CD14-positive monocyte (primary cell): ENCODE measurements at regions not wholly inside any gene's neighbourhood (a gene's known extent, or its start where the extent isn't known, plus 50 kb on each side); places are given as distances from the start of the nearest gene placed in this dataset.

Source experiments
- DNase-seq, 3 donors: peaks; one replicate each; pipeline ENCODE4 v3.0.0-alpha.2; 2011 to 2022
- H2AFZ ChIP-seq: 2 replicates; pipeline ENCODE4 v1.6.0; 2012; ENCODE audit warnings: mild to moderate bottlenecking, low read depth, low read length, inconsistent platforms; ENCODE audit not compliant: insufficient read depth, poor library complexity, severe bottlenecking
- H3K27ac ChIP-seq, 2 donors: 1 replicate in 1 of 2; 2 replicates in 1 of 2; pipeline ENCODE4 v1.5.1; 2012 to 2013; ENCODE audit warnings: low read length in 2 of 2, control low read depth in 1 of 2, inconsistent platforms in 1 of 2, low read depth in 1 of 2, mild to moderate bottlenecking in 1 of 2
- H3K27me3 ChIP-seq, 2 donors: one replicate each; pipeline versions ENCODE4 v1.6.0 to v1.6.1; 2011 to 2013; ENCODE audit warnings: low read length in 2 of 2; ENCODE audit not compliant: control insufficient read depth in 2 of 2, insufficient read depth in 2 of 2
- H3K36me3 ChIP-seq, 2 donors: replicated peaks in 1 of 2; 1 replicate in 1 of 2; 2 replicates in 1 of 2; pipeline versions ENCODE4 v1.5.1 to v1.6.1; 2012 to 2013; ENCODE audit warnings: low read length in 2 of 2, control low read depth in 1 of 2, inconsistent platforms in 1 of 2, mild to moderate bottlenecking in 1 of 2; ENCODE audit not compliant: insufficient read depth in 2 of 2, control insufficient read depth in 1 of 2
- H3K4me1 ChIP-seq, 2 donors: 1 replicate in 1 of 2; 2 replicates in 1 of 2; pipeline versions ENCODE4 v1.5.1 to v1.6.1; 2012 to 2013; ENCODE audit warnings: low read length in 2 of 2, control low read depth in 1 of 2, inconsistent platforms in 1 of 2, mild to moderate bottlenecking in 1 of 2, moderate library complexity in 1 of 2; ENCODE audit not compliant: insufficient read depth in 2 of 2, control insufficient read depth in 1 of 2
- H3K4me2 ChIP-seq: replicated peaks from 2 replicates; pipeline ENCODE3; 2012; ENCODE audit warnings: low read length, moderate library complexity, mild to moderate bottlenecking; ENCODE audit not compliant: poor library complexity, severe bottlenecking; ENCODE audit errors: extremely low read depth
- H3K4me3 ChIP-seq, 3 experiments: fragments of 200-600 bp in 1 of 3; sonication (generic) in 1 of 3; replicated peaks in 1 of 3; 1 replicate in 2 of 3; 2 replicates in 1 of 3; pipeline ENCODE4 v1.5.1; 2011 to 2013; ENCODE audit warnings: low read length in 3 of 3, mild to moderate bottlenecking in 3 of 3, control low read depth in 2 of 3, low read depth in 2 of 3, inconsistent platforms in 1 of 3, moderate library complexity in 1 of 3
- H3K79me2 ChIP-seq: 2 replicates; pipeline ENCODE4 v1.6.0; 2012; ENCODE audit warnings: mild to moderate bottlenecking, control low read depth, inconsistent platforms, low read length, moderate library complexity; ENCODE audit not compliant: insufficient read depth
- H3K9ac ChIP-seq: 2 replicates; pipeline ENCODE4 v1.6.0; 2017; ENCODE audit warnings: low read length, mild to moderate bottlenecking; ENCODE audit not compliant: insufficient read depth, poor library complexity, severe bottlenecking
- H3K9me3 ChIP-seq, 2 donors: replicated peaks in 1 of 2; 1 replicate in 1 of 2; 2 replicates in 1 of 2; pipeline versions ENCODE4 v1.5.1 to v1.6.1; 2012 to 2013; ENCODE audit warnings: low read length in 2 of 2, control low read depth in 1 of 2; ENCODE audit not compliant: control insufficient read depth in 1 of 2, insufficient read depth in 1 of 2
- H4K20me1 ChIP-seq: 2 replicates; pipeline ENCODE4 v1.6.0; 2012; ENCODE audit warnings: mild to moderate bottlenecking, low read length, control low read depth, moderate library complexity; ENCODE audit not compliant: insufficient read depth
- H3K27ac Mint-ChIP-seq, 7 donors: one replicate each; pipeline ENCODE4 v1.8.0; 2020; ENCODE audit warnings: mild to moderate bottlenecking in 7 of 7, mixed read lengths in 7 of 7, moderate library complexity in 6 of 7, inconsistent platforms in 2 of 7
- H3K27me3 Mint-ChIP-seq, 3 donors: one replicate each; pipeline ENCODE4 v1.8.0; 2021 to 2022; ENCODE audit warnings: low read depth in 3 of 3, mild to moderate bottlenecking in 3 of 3, mixed read lengths in 3 of 3, moderate library complexity in 3 of 3, inconsistent platforms in 1 of 3
- H3K36me3 Mint-ChIP-seq, 2 donors: one replicate each; pipeline ENCODE4 v1.8.0; 2020; ENCODE audit warnings: mixed read lengths in 2 of 2, inconsistent platforms in 1 of 2, mild to moderate bottlenecking in 1 of 2
- H3K4me1 Mint-ChIP-seq: one replicate; pipeline ENCODE4 v1.8.0; 2020; ENCODE audit warnings: mild to moderate bottlenecking, mixed read lengths
- H3K4me3 Mint-ChIP-seq, 2 donors: one replicate each; pipeline ENCODE4 v1.8.0; 2020; ENCODE audit warnings: mild to moderate bottlenecking in 2 of 2, mixed read lengths in 2 of 2, moderate library complexity in 1 of 2
- H3K9me3 Mint-ChIP-seq, 7 donors: one replicate each; pipeline ENCODE4 v1.8.0; 2020 to 2022; ENCODE audit warnings: mixed read lengths in 7 of 7, mild to moderate bottlenecking in 6 of 7, moderate library complexity in 6 of 7, inconsistent platforms in 2 of 7
- WGBS: methylation state at CpG from one replicate; pipeline ENCODE4 v1.1.5; 2013; ENCODE audit warnings: missing lambda C conversion rate; ENCODE audit not compliant: insufficient coverage; 5-methylcytosine and 5-hydroxymethylcytosine counted together
- intact Hi-C, 2 donors: fragments of 100-400 bp; cut with micrococcal nuclease; formaldehyde crosslinking; loops; one replicate each; pipeline versions ENCODE4 v1.15.0 to v1.15.1; 2023
- TF ChIP-seq, protein P1 (sequence below): fragments of 200-600 bp; IDR thresholded peaks from one replicate; pipeline ENCODE4 v1.8.0; 2022; ENCODE audit warnings: antibody characterized with exemption, mild to moderate bottlenecking

DNA sequence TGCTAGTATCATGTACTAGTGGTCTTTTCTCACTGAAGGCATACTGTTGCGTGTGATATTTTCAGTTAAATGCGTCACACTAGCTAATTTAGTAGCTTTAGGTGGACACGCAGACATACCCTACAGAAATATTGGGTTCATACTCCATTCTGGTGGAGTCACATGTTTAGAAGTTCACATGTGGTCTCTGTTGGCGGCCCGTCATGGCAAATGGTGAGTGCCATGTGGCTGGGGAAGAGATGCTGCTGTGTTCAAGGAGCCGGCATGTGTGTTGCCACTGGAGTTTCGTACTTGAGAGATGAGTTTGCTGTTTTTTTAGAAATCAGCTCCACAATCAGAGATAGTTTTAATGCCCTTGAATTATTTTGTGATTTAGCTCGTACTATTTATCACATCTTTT is 454.6 kb downstream of the PCNX1 start:
- intact Hi-C loops, result loop anchor here in 1 of 2 donors (5.0 kb wide), 1 partner anchor 35 kb away; no protein-coding TSS in a partner anchor
- no peaks in the 10 kb centered on the region for H4K20me1 ChIP-seq
- Mint-ChIP-seq H3K4me1 (peaks cover 69% of the 10 kb centered on the region), H3K4me3 (no peak overlapping the region), H3K9me3 (peaks cover 8 to 14% (median 11%) of the 10 kb centered on the region in 7 donors), H3K27me3 (peaks cover 0 to 2% (median 0%) of the 10 kb centered on the region in 3 donors), H3K27ac (peak overlapping the region; percentile 66 to 95 (median 92)), H3K36me3 (peaks cover 30 to 58% of the 10 kb centered on the region in 2 donors)
- peaks cover 45 to 60% of the 10 kb centered on the region in 2 donors for H3K4me1 ChIP-seq
- peak overlapping the region; percentile 39 for H3K4me2 ChIP-seq
- no peaks in the 10 kb centered on the region for H3K27me3 ChIP-seq
- peaks cover 0 to 4% of the 10 kb centered on the region in 2 donors for H3K9me3 ChIP-seq
- no peak overlapping the region for H2AFZ ChIP-seq
- TF ChIP-seq, protein P1, sequence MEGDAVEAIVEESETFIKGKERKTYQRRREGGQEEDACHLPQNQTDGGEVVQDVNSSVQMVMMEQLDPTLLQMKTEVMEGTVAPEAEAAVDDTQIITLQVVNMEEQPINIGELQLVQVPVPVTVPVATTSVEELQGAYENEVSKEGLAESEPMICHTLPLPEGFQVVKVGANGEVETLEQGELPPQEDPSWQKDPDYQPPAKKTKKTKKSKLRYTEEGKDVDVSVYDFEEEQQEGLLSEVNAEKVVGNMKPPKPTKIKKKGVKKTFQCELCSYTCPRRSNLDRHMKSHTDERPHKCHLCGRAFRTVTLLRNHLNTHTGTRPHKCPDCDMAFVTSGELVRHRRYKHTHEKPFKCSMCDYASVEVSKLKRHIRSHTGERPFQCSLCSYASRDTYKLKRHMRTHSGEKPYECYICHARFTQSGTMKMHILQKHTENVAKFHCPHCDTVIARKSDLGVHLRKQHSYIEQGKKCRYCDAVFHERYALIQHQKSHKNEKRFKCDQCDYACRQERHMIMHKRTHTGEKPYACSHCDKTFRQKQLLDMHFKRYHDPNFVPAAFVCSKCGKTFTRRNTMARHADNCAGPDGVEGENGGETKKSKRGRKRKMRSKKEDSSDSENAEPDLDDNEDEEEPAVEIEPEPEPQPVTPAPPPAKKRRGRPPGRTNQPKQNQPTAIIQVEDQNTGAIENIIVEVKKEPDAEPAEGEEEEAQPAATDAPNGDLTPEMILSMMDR, result no peak
- DNase-seq, result no peak
- peak overlapping the region in 1 of 3 experiments; percentile 31 for H3K4me3 ChIP-seq
- 97% methylated on average over 7 of the region's 8 CpGs for WGBS
- peak overlapping the region; percentile 25 to 90 for H3K27ac ChIP-seq
- no peaks in the 10 kb centered on the region for H3K36me3 ChIP-seq
- H3K79me2 ChIP-seq, result peaks cover 82% of the 10 kb centered on the region
- H3K9ac ChIP-seq, result no peak overlapping the region

DNA sequence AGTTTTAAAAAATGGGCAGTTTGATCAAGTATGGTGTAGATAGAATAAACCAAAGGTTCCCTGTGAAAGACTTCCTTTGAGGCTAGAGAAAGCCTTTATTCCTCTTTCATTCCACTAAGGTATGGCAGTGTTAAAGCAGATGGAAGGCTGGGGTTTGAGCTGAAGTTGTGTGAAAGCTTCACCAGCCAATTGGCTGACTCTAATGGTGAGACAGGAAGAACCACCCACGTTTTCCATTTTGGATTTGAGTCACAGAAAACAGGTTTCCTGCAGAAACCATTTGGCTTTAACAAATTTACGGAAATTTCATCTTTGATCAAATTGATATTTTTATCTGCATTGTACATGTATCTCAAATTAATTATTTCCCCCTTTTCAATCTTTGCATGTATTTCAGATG is 455.0 kb downstream of the PCNX1 start:
- Mint-ChIP-seq H3K27ac (peak overlapping the region; percentile 90 to 95 (median 92)), H3K9me3 (peaks cover 8 to 15% (median 11%) of the 10 kb centered on the region in 7 donors), H3K27me3 (peaks cover 0 to 2% (median 0%) of the 10 kb centered on the region in 3 donors), H3K4me3 (no peak overlapping the region), H3K4me1 (peaks cover 66% of the 10 kb centered on the region), H3K36me3 (peaks cover 32 to 54% of the 10 kb centered on the region in 2 donors)
- Histone ChIP-seq H3K4me3 (peak overlapping the region in 1 of 3 experiments; percentile 31), H3K9me3 (peaks cover 0 to 4% of the 10 kb centered on the region in 2 donors), H2AFZ (no peak overlapping the region), H3K4me2 (peak overlapping the region; percentile 48), H3K9ac (no peak overlapping the region), H3K27me3 (no peaks in the 10 kb centered on the region), H3K4me1 (peaks cover 45 to 60% of the 10 kb centered on the region in 2 donors), H3K27ac (peak overlapping the region in 1 of 2 donors; percentile 90), H3K36me3 (no peaks in the 10 kb centered on the region), H3K79me2 (peaks cover 78% of the 10 kb centered on the region), H4K20me1 (no peaks in the 10 kb centered on the region)
- intact Hi-C loops, result loop anchor here in 1 of 2 donors (5.0 kb wide), 1 partner anchor 35 kb away; no protein-coding TSS in a partner anchor
- TF ChIP-seq, protein P1, result no peak
- WGBS, result 67% methylated on average over 1 of the region's 2 CpGs
- no peak for DNase-seq
